Upper lobe of left lung (tissue), 4 donors: ENCODE measurements at regions not wholly inside any gene's neighbourhood (a gene's known extent, or its start where the extent isn't known, plus 50 kb on each side); places are given as distances from the start of the nearest gene placed in this dataset.

Experiments
- CTCF ChIP-seq, 6 experiments: fragments of 450-650 bp in 4 of 6; fragments of 200-600 bp in 2 of 6; sonication (generic) in 2 of 6; IDR thresholded peaks; one replicate each; pipeline ENCODE4 v1.5.1; 2016 to 2019; ENCODE audit warnings: antibody characterized with exemption in 6 of 6
- POLR2A ChIP-seq, 4 donors: fragments of 450-650 bp; IDR thresholded peaks; one replicate each; pipeline ENCODE4 v1.5.1; 2016 to 2017; ENCODE audit warnings: antibody characterized with exemption in 4 of 4, mild to moderate bottlenecking in 2 of 4
- POLR2AphosphoS5 ChIP-seq, 2 donors: sonication (generic); formaldehyde crosslinking; IDR thresholded peaks; one replicate each; pipeline ENCODE4 v1.5.1; 2017; ENCODE audit warnings: antibody characterized with exemption in 2 of 2

- TF ChIP-seq CTCF (IDR thresholded peaks at IDR 0.05) (no peak), POLR2A (IDR thresholded peaks at IDR 0.05) (no peak), POLR2AphosphoS5 (IDR thresholded peaks at IDR 0.05) (no peak)
Observed at GRCh38 chr3:25212736-25213135, 215.3 kb upstream of the RARB start.
